ENCODE measurements at regions not wholly inside any gene's neighbourhood (a gene's known extent, or its start where the extent isn't known, plus 50 kb on each side); places are given as distances from the start of the nearest gene placed in this dataset.

DNA sequence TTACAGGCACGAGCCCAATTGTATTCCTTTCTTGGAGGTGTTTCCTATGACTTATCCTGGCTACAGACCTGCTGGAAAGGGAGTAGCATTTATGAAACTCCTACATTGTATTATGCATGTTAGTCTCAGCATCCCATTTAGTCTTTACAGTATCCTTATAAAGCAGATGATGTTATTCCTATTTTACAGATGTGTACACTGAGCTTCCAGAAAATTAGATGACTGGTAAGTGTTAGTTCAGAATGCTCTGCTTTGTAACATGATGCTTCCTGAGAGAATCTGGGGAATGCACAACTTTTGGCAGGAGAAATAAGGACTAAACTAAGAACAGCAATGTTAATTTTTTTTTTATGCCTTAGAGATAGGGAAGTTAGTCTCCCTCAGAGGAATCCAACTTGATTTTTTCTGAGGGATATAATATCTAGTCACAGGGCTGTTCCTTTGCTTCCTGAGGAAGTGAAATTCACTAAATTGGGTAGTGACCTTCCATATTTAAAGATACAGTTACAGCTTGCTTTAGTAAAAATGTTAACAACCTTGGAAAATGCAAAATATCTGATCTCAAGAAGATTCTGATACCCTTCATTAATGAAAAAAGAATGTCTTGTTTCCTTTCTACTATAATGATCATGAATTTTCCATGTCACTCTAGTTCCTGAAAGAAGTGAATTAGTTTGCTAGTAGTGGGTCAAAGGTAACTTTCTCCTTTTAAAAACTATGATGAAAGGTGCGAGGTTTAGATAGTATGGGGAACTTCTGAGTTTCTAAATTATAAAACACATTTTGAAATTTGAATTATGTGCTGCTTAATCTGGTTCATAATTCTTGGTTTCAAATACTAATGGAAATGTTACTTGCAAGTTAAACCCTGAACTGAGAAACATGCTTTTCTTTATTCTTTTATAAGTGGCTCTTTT, 194.0 kb upstream of the PRPS1L1 start:
- H3K4me1 ChIP-seq (ENCODE audit: insufficient read depth): no peaks in the 10 kb centered on the region
- no peak overlapping the region for H3K4me3 ChIP-seq
- intact Hi-C loops (cut with DNase I): no loop called here
- no peak overlapping the region for H3K27ac ChIP-seq
- no peak for DNase-seq
- TF ChIP-seq EP300 (IDR thresholded peaks at IDR 0.05): no peak
- TF ChIP-seq, protein P1, sequence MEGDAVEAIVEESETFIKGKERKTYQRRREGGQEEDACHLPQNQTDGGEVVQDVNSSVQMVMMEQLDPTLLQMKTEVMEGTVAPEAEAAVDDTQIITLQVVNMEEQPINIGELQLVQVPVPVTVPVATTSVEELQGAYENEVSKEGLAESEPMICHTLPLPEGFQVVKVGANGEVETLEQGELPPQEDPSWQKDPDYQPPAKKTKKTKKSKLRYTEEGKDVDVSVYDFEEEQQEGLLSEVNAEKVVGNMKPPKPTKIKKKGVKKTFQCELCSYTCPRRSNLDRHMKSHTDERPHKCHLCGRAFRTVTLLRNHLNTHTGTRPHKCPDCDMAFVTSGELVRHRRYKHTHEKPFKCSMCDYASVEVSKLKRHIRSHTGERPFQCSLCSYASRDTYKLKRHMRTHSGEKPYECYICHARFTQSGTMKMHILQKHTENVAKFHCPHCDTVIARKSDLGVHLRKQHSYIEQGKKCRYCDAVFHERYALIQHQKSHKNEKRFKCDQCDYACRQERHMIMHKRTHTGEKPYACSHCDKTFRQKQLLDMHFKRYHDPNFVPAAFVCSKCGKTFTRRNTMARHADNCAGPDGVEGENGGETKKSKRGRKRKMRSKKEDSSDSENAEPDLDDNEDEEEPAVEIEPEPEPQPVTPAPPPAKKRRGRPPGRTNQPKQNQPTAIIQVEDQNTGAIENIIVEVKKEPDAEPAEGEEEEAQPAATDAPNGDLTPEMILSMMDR (IDR thresholded peaks at IDR 0.05): no peak
- no peak for TF ChIP-seq POLR2A (IDR thresholded peaks at IDR 0.05)
- no peaks in the 10 kb centered on the region for H3K36me3 ChIP-seq
- H3K9me3 ChIP-seq: no peaks in the 10 kb centered on the region
- WGBS, 3 donors: 49 to 66% (median 60%) methylated on average over 2 of the region's 2 CpGs
- H3K27me3 ChIP-seq: no peaks in the 10 kb centered on the region

DNA sequence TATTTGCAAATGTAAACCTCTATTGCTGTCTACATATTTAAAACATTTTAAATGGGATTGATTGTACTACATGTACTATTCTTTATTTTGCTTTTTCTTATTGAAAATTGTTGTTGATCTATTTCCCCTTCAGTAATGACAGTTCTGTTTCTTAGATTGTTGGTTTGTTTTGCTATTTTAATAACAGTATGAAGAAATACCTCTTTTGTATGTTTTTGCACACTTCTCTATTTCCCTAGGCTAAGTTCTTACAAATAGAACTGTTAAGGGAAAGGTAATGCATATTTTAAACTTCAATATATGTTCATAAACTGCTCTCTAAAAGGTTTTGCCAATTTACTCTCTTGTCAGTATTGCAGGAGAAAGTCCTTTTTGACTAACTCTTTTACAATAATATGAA, 195.0 kb upstream of the PRPS1L1 start:
- no peaks in the 10 kb centered on the region for H3K36me3 ChIP-seq
- no peaks in the 10 kb centered on the region for H3K27me3 ChIP-seq
- intact Hi-C loops (cut with DNase I): no loop called here
- no peak for TF ChIP-seq EP300 (IDR thresholded peaks at IDR 0.05)
- no peak for TF ChIP-seq POLR2A (IDR thresholded peaks at IDR 0.05)
- TF ChIP-seq, protein P1 (IDR thresholded peaks at IDR 0.05): no peak
- no peak overlapping the region for H3K4me3 ChIP-seq
- no peaks in the 10 kb centered on the region for H3K9me3 ChIP-seq
- no peak for DNase-seq
- H3K4me1 ChIP-seq (ENCODE audit: insufficient read depth): no peaks in the 10 kb centered on the region
- H3K27ac ChIP-seq: no peak overlapping the region

DNA sequence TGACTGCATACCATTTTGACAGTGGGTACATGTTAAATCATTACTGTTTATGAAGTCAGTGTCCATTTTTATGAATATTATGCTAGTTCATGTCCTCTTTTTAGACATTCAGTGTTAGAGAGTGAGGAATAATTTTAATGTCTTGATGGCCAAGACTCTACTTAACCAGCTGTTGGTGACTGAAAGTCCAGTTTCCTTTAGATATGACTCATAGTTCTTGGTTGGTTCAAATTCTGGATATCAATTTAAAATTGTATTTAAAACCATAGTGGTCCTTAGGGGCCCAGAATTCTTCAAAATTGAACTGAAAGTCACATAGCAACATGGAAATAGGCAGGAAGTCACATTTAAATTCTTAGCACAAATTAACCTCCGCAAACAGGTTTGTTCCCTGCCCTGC, 196.5 kb upstream of the PRPS1L1 start:
- Histone ChIP-seq H3K27me3 (no peaks in the 10 kb centered on the region), H3K4me1 (ENCODE audit: insufficient read depth) (no peaks in the 10 kb centered on the region), H3K36me3 (no peaks in the 10 kb centered on the region), H3K4me3 (no peak overlapping the region), H3K9me3 (no peaks in the 10 kb centered on the region), H3K27ac (no peak overlapping the region)
- no peak for DNase-seq
- TF ChIP-seq EP300 (IDR thresholded peaks at IDR 0.05): no peak
- TF ChIP-seq POLR2A (IDR thresholded peaks at IDR 0.05): no peak
- TF ChIP-seq, protein P1 (IDR thresholded peaks at IDR 0.05): no peak
- intact Hi-C loops (cut with DNase I): no loop called here
- 89 to 100% (median 94%) methylated on average over 1 of the region's 1 CpG for WGBS, 3 donors

DNA sequence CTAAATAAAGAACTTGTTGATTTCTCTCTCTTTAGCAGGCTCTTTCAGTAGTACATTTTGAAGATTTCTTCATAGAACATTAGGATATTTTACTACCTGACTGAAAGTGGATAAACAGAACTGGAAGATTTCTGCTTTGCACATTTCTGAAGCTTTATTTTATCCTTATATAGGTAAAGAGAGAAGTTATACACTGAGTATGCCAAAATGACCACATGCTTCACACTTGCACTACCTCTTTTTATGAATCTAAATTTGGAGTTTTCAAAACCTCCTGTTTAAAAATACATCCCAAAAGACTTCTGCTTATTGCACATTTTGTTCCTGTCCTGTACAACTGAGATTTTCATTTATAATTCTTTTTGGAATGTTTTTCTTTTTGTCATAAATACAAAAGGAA, 197.4 kb upstream of the PRPS1L1 start:
- TF ChIP-seq POLR2A (IDR thresholded peaks at IDR 0.05): no peak
- TF ChIP-seq EP300 (IDR thresholded peaks at IDR 0.05): no peak
- Histone ChIP-seq H3K9me3 (no peaks in the 10 kb centered on the region), H3K36me3 (no peaks in the 10 kb centered on the region), H3K27me3 (no peaks in the 10 kb centered on the region), H3K4me3 (no peak overlapping the region), H3K27ac (no peak overlapping the region), H3K4me1 (ENCODE audit: insufficient read depth) (no peaks in the 10 kb centered on the region)
- intact Hi-C loops (cut with DNase I): no loop called here
- no peak for DNase-seq

DNA sequence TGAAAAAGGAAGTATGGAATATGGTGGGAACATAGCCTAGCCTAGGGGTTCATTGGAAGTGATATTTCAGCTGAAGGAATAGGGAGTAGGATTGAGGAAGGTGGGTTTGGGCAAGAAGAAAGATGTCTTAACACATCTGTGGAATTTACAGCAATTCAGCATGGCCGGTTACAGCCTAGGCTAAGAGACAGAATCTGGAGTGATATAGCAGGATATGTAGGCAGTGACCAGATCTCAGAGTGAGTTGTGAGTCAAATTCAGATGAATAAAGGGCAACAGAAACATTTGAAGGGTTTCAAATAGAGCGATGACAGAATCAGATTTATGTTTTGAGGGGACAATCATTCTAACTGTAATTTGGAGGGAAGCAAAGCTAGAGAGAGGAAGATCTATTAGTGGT, 199.0 kb upstream of the PRPS1L1 start:
- Histone ChIP-seq H3K27me3 (no peaks in the 10 kb centered on the region), H3K27ac (no peak overlapping the region), H3K9me3 (no peaks in the 10 kb centered on the region), H3K4me3 (no peak overlapping the region), H3K4me1 (ENCODE audit: insufficient read depth) (no peaks in the 10 kb centered on the region), H3K36me3 (no peaks in the 10 kb centered on the region)
- WGBS, 3 donors: 85 to 94% (median 87%) methylated on average over 2 of the region's 2 CpGs
- TF ChIP-seq EP300 (IDR thresholded peaks at IDR 0.05) (no peak), POLR2A (IDR thresholded peaks at IDR 0.05) (no peak)
- TF ChIP-seq, protein P1 (IDR thresholded peaks at IDR 0.05): no peak
- intact Hi-C loops (cut with DNase I): no loop called here
- no peak for DNase-seq
